Ishikawa (cell line): ENCODE measurements at regions not wholly inside any gene's neighbourhood (a gene's known extent, or its start where the extent isn't known, plus 50 kb on each side); places are given as distances from the start of the nearest gene placed in this dataset.

Source experiments
- CEBPB ChIP-seq: IDR thresholded peaks from 2 replicates; pipeline ENCODE4 v1.6.1; 2012
- CREB1 ChIP-seq: IDR thresholded peaks from 2 replicates; pipeline ENCODE4 v1.6.1; 2012; ENCODE audit warnings: low read depth
- EGR1 ChIP-seq: IDR thresholded peaks from 2 replicates; pipeline ENCODE4 v1.6.1; 2012
- EP300 ChIP-seq: IDR thresholded peaks from 2 replicates; pipeline ENCODE4 v1.6.1; 2012; ENCODE audit warnings: borderline replicate concordance
- FOXM1 ChIP-seq: IDR thresholded peaks from 2 replicates; pipeline ENCODE4 v1.6.1; 2012; ENCODE audit warnings: low read depth, borderline replicate concordance
- MAX ChIP-seq: IDR thresholded peaks from 2 replicates; pipeline ENCODE4 v1.6.1; 2012
- NFIC ChIP-seq: IDR thresholded peaks from 2 replicates; pipeline ENCODE4 v1.6.1; 2012
- RAD21 ChIP-seq: IDR thresholded peaks from 2 replicates; pipeline ENCODE4 v1.6.1; 2012; ENCODE audit warnings: low read depth
- REST ChIP-seq: IDR thresholded peaks from 2 replicates; pipeline ENCODE4 v1.6.1; 2012; ENCODE audit warnings: low read depth, mild to moderate bottlenecking
- TAF1 ChIP-seq: IDR thresholded peaks from 2 replicates; pipeline ENCODE4 v1.6.1; 2012; ENCODE audit warnings: low read depth, mild to moderate bottlenecking
- TCF12 ChIP-seq: IDR thresholded peaks from 2 replicates; pipeline ENCODE4 v1.6.1; 2012; ENCODE audit warnings: low read depth
- TEAD4 ChIP-seq: IDR thresholded peaks from 2 replicates; pipeline ENCODE4 v1.6.1; 2012
- USF1 ChIP-seq: IDR thresholded peaks from 2 replicates; pipeline ENCODE4 v1.6.1; 2012
- YY1 ChIP-seq: IDR thresholded peaks from 2 replicates; pipeline ENCODE4 v1.6.1; 2012; ENCODE audit warnings: low read depth
- ZBTB7A ChIP-seq: IDR thresholded peaks from 2 replicates; pipeline ENCODE4 v1.6.1; 2012; ENCODE audit warnings: low read depth

- no peak for TF ChIP-seq TEAD4
- no peak for TF ChIP-seq TAF1
- TF ChIP-seq YY1, result no peak
- TF ChIP-seq MAX, result no peak
- no peak for TF ChIP-seq NFIC
- no peak for TF ChIP-seq FOXM1
- no peak for TF ChIP-seq TCF12
- TF ChIP-seq CREB1, result no peak
- TF ChIP-seq ZBTB7A, result no peak
- no peak for TF ChIP-seq CEBPB
- no peak for TF ChIP-seq EGR1
- TF ChIP-seq USF1, result no peak
- no peak for TF ChIP-seq EP300
- TF ChIP-seq REST, result no peak
- TF ChIP-seq RAD21, result no peak
These were observed 213.1 kb upstream of the PSMD7 start for GRCh38 chr16:74083541-74083940.

GRCh38 chr16:74080311-74080710 is 216.3 kb upstream of the PSMD7 start:
- TF ChIP-seq EP300, result no peak
- no peak for TF ChIP-seq CREB1
- TF ChIP-seq MAX, result no peak
- no peak for TF ChIP-seq CEBPB
- TF ChIP-seq REST, result no peak
- no peak for TF ChIP-seq TEAD4
- TF ChIP-seq YY1, result no peak
- no peak for TF ChIP-seq TCF12
- TF ChIP-seq FOXM1, result no peak
- TF ChIP-seq USF1, result no peak
- TF ChIP-seq RAD21, result no peak
- TF ChIP-seq EGR1, result no peak
- TF ChIP-seq ZBTB7A, result no peak
- no peak for TF ChIP-seq TAF1
- TF ChIP-seq NFIC, result no peak

GRCh38 chr16:74079232-74079586 is 217.4 kb upstream of the PSMD7 start:
- TF ChIP-seq REST (no peak), CREB1 (no peak), TEAD4 (no peak), NFIC (no peak), TCF12 (no peak), YY1 (no peak), CEBPB (no peak), TAF1 (no peak), ZBTB7A (no peak), EGR1 (no peak), RAD21 (no peak), USF1 (no peak)

GRCh38 chr16:74078511-74079231 is 217.9 kb upstream of the PSMD7 start:
- no peak for TF ChIP-seq RAD21
- no peak for TF ChIP-seq CEBPB
- TF ChIP-seq YY1, result no peak
- no peak for TF ChIP-seq TCF12
- TF ChIP-seq ZBTB7A, result no peak
- TF ChIP-seq CREB1, result no peak
- no peak for TF ChIP-seq EP300
- TF ChIP-seq FOXM1, result no peak
- no peak for TF ChIP-seq NFIC
- TF ChIP-seq TEAD4, result no peak
- TF ChIP-seq REST, result no peak
- TF ChIP-seq MAX, result no peak
- no peak for TF ChIP-seq TAF1
- no peak for TF ChIP-seq EGR1
- no peak for TF ChIP-seq USF1
